Parathyroid adenoma (tissue), 2 donors: ENCODE measurements at regions not wholly inside any gene's neighbourhood (a gene's known extent, or its start where the extent isn't known, plus 50 kb on each side); places are given as distances from the start of the nearest gene placed in this dataset.

Experiments used
- H2AFZ ChIP-seq: fragments of 300-600 bp; sonication (generic); one replicate; pipeline ENCODE4 v1.7.0; 2017; ENCODE audit warnings: antibody characterized with exemption, mild to moderate bottlenecking
- H3K27ac ChIP-seq: fragments of 300-600 bp; sonication (generic); one replicate; pipeline ENCODE4 v1.7.0; 2017
- H3K27me3 ChIP-seq: fragments of 300-600 bp; sonication (generic); one replicate; pipeline ENCODE4 v1.7.0; 2017; ENCODE audit warnings: low read length; ENCODE audit not compliant: control insufficient read depth, insufficient read depth
- H3K36me3 ChIP-seq: fragments of 300-600 bp; sonication (generic); one replicate; pipeline ENCODE4 v1.7.0; 2017; ENCODE audit warnings: low read length; ENCODE audit not compliant: control insufficient read depth, insufficient read depth
- H3K4me1 ChIP-seq: fragments of 300-600 bp; sonication (generic); one replicate; pipeline ENCODE4 v1.7.0; 2017; ENCODE audit warnings: control low read depth
- H3K4me2 ChIP-seq: fragments of 300-600 bp; sonication (generic); one replicate; pipeline ENCODE4 v1.7.0; 2017; ENCODE audit warnings: low read length
- H3K4me3 ChIP-seq: fragments of 300-600 bp; sonication (generic); one replicate; pipeline ENCODE4 v1.7.0; 2017; ENCODE audit warnings: low read depth, low read length
- H3K79me2 ChIP-seq: fragments of 300-600 bp; sonication (generic); one replicate; pipeline ENCODE4 v1.7.0; 2017; ENCODE audit warnings: control low read depth
- H3K9ac ChIP-seq: fragments of 300-600 bp; sonication (generic); one replicate; pipeline ENCODE4 v1.7.0; 2017; ENCODE audit warnings: mild to moderate bottlenecking
- H3K9me3 ChIP-seq: fragments of 300-600 bp; sonication (generic); one replicate; pipeline ENCODE4 v1.7.0; 2017; ENCODE audit warnings: low read length; ENCODE audit not compliant: control insufficient read depth
- CTCF ChIP-seq: fragments of 300-600 bp; sonication (generic); IDR thresholded peaks from one replicate; pipeline ENCODE4 v1.7.0; 2017; ENCODE audit warnings: antibody characterized with exemption, mild to moderate bottlenecking
- donor health status: primary hyperparathyroidism.

GRCh38 chr20:60389441-60389840 lies 431.2 kb downstream of the CDH26 start:
- TF ChIP-seq CTCF: no peak
- H3K9me3 ChIP-seq: no peaks in the 10 kb centered on the region

GRCh38 chr20:60389882-60390281 lies 431.7 kb downstream of the CDH26 start:
- no peaks in the 10 kb centered on the region for H3K79me2 ChIP-seq
- no peak overlapping the region for H3K27ac ChIP-seq
- no peak overlapping the region for H3K4me2 ChIP-seq
- H3K9me3 ChIP-seq: no peaks in the 10 kb centered on the region
- no peak overlapping the region for H3K9ac ChIP-seq
- no peaks in the 10 kb centered on the region for H3K4me1 ChIP-seq
- H3K4me3 ChIP-seq: no peak overlapping the region
- no peaks in the 10 kb centered on the region for H3K27me3 ChIP-seq
- no peak overlapping the region for H2AFZ ChIP-seq
- TF ChIP-seq CTCF: no peak
- no peaks in the 10 kb centered on the region for H3K36me3 ChIP-seq

More at GRCh38 chr20:60389441-60389840, 431.2 kb downstream of the CDH26 start:
- Histone ChIP-seq H3K27me3 (no peaks in the 10 kb centered on the region), H2AFZ (no peak overlapping the region), H3K79me2 (no peaks in the 10 kb centered on the region), H3K4me2 (no peak overlapping the region), H3K4me1 (no peaks in the 10 kb centered on the region), H3K9ac (no peak overlapping the region), H3K4me3 (no peak overlapping the region), H3K36me3 (no peaks in the 10 kb centered on the region), H3K27ac (no peak overlapping the region)

GRCh38 chr20:60395991-60396390 lies 437.8 kb downstream of the CDH26 start:
- no peak for TF ChIP-seq CTCF
- Histone ChIP-seq H3K27ac (no peak overlapping the region), H2AFZ (no peak overlapping the region), H3K27me3 (no peaks in the 10 kb centered on the region), H3K79me2 (no peaks in the 10 kb centered on the region), H3K9ac (no peak overlapping the region), H3K4me1 (no peaks in the 10 kb centered on the region), H3K9me3 (no peaks in the 10 kb centered on the region), H3K4me3 (no peak overlapping the region), H3K4me2 (no peak overlapping the region), H3K36me3 (no peaks in the 10 kb centered on the region)

- no peak overlapping the region for H3K4me3 ChIP-seq
- no peaks in the 10 kb centered on the region for H3K36me3 ChIP-seq
- no peaks in the 10 kb centered on the region for H3K27me3 ChIP-seq
- H3K27ac ChIP-seq: no peak overlapping the region
- H3K9ac ChIP-seq: no peak overlapping the region
- no peaks in the 10 kb centered on the region for H3K79me2 ChIP-seq
- no peak for TF ChIP-seq CTCF
- no peaks in the 10 kb centered on the region for H3K9me3 ChIP-seq
- H2AFZ ChIP-seq: no peak overlapping the region
- H3K4me2 ChIP-seq: no peak overlapping the region
- peaks cover 6% of the 10 kb centered on the region for H3K4me1 ChIP-seq
Measured at GRCh38 chr20:60400567-60400966, 442.3 kb downstream of the CDH26 start.

- H3K79me2 ChIP-seq: no peaks in the 10 kb centered on the region
- H3K4me1 ChIP-seq: peaks cover 6% of the 10 kb centered on the region
- no peak for TF ChIP-seq CTCF
- no peak overlapping the region for H3K27ac ChIP-seq
- no peaks in the 10 kb centered on the region for H3K27me3 ChIP-seq
- no peak overlapping the region for H3K9ac ChIP-seq
- no peak overlapping the region for H2AFZ ChIP-seq
- H3K9me3 ChIP-seq: no peaks in the 10 kb centered on the region
- H3K4me3 ChIP-seq: no peak overlapping the region
- H3K4me2 ChIP-seq: no peak overlapping the region
- no peaks in the 10 kb centered on the region for H3K36me3 ChIP-seq
Measured at GRCh38 chr20:60402189-60403058, 444.2 kb downstream of the CDH26 start.
